ENCODE measurements at regions not wholly inside any gene's neighbourhood (a gene's known extent, or its start where the extent isn't known, plus 50 kb on each side); places are given as distances from the start of the nearest gene placed in this dataset.

DNA sequence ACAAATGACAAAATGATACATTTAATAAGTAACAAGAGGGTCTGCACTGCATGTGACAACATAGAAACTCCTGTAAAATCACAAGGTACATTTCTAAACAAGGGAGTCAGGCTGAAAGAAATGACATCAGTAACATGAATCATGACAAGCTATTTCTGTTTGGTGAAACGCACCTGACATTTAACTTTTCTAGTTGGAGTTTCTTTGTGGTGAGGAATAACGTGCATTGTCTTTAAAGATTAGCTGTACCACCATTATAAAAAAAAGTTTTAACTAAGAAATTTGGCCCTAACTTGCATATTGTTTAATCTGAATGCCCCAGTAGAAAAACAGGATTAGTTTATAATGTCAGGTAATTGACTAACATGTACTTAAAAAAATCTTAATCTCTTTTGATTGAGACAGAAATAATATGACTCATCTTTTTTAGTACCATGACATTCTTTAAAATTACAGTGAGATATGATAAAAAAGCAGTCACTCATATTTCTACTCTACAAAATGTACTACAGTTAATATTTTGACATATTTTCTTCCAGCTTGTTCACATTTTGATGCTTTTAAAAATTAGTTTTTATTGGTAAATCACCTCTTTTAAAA, 418.2 kb downstream of the KLF12 start:
- no peak for TF ChIP-seq EP300 (IDR thresholded peaks at IDR 0.05)
- TF ChIP-seq, protein P1, sequence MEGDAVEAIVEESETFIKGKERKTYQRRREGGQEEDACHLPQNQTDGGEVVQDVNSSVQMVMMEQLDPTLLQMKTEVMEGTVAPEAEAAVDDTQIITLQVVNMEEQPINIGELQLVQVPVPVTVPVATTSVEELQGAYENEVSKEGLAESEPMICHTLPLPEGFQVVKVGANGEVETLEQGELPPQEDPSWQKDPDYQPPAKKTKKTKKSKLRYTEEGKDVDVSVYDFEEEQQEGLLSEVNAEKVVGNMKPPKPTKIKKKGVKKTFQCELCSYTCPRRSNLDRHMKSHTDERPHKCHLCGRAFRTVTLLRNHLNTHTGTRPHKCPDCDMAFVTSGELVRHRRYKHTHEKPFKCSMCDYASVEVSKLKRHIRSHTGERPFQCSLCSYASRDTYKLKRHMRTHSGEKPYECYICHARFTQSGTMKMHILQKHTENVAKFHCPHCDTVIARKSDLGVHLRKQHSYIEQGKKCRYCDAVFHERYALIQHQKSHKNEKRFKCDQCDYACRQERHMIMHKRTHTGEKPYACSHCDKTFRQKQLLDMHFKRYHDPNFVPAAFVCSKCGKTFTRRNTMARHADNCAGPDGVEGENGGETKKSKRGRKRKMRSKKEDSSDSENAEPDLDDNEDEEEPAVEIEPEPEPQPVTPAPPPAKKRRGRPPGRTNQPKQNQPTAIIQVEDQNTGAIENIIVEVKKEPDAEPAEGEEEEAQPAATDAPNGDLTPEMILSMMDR (IDR thresholded peaks at IDR 0.05), result no peak

Data from esophagus muscularis mucosa (tissue), 3 donors.